ENCODE measurements at regions not wholly inside any gene's neighbourhood (a gene's known extent, or its start where the extent isn't known, plus 50 kb on each side); places are given as distances from the start of the nearest gene placed in this dataset.

DNA sequence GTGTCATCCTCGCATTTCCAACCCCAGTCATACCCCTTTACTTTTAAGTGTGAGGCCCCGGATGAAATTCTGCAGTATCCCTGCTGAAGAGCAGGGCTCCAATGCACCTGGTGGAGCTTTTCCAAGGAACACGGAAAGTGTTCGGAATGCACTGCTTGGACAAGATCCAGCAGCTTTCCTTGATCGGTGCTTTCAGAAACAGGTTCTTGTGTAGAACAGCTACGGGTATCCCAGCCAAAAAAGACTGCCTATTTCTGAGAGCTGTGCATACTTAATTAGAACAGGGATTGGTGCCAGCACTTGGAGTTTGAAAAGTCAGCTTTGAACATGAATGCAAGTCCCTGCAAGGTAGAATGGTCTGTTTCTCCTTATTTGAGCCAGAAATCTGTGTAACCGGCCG is 87.2 kb upstream of the C1QTNF9B start:
- Histone ChIP-seq H3K9me3 (no peaks in the 10 kb centered on the region), H3K27ac (no peak overlapping the region), H3K36me3 (no peaks in the 10 kb centered on the region), H3K4me1 (peaks cover 0 to 6% of the 10 kb centered on the region in 2 donors), H3K4me3 (no peak overlapping the region), H3K27me3 (no peaks in the 10 kb centered on the region)
- DNase-seq (ENCODE audit: low spot score) = no peak
- TF ChIP-seq, protein P1, sequence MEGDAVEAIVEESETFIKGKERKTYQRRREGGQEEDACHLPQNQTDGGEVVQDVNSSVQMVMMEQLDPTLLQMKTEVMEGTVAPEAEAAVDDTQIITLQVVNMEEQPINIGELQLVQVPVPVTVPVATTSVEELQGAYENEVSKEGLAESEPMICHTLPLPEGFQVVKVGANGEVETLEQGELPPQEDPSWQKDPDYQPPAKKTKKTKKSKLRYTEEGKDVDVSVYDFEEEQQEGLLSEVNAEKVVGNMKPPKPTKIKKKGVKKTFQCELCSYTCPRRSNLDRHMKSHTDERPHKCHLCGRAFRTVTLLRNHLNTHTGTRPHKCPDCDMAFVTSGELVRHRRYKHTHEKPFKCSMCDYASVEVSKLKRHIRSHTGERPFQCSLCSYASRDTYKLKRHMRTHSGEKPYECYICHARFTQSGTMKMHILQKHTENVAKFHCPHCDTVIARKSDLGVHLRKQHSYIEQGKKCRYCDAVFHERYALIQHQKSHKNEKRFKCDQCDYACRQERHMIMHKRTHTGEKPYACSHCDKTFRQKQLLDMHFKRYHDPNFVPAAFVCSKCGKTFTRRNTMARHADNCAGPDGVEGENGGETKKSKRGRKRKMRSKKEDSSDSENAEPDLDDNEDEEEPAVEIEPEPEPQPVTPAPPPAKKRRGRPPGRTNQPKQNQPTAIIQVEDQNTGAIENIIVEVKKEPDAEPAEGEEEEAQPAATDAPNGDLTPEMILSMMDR (IDR thresholded peaks at IDR 0.05) = no peak

DNA sequence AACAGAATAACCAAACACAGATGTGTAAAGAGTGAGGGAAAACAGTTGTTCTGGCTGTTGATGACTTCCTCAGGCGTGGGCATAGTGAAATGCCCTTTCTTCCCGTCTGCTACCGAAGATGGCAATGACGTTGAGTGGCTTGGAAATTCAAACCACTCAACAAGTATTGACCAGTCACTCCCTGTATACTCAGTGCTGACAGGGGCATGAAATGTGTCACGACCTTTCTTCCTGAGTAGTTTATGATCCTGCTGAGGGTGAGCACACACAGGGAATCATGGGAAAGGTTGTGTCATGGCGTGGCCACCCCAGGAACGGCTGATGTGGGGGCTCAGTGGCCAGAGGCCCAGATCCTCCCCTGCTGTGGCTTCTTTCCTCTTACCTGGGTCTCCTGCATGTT is 87.8 kb upstream of the C1QTNF9B start:
- Histone ChIP-seq H3K27ac (no peak overlapping the region), H3K27me3 (no peaks in the 10 kb centered on the region), H3K36me3 (no peaks in the 10 kb centered on the region), H3K4me3 (no peak overlapping the region), H3K9me3 (no peaks in the 10 kb centered on the region), H3K4me1 (peaks cover 0 to 6% of the 10 kb centered on the region in 2 donors)
- no peak for DNase-seq (ENCODE audit: low spot score)
- TF ChIP-seq, protein P1 (IDR thresholded peaks at IDR 0.05) = no peak

DNA sequence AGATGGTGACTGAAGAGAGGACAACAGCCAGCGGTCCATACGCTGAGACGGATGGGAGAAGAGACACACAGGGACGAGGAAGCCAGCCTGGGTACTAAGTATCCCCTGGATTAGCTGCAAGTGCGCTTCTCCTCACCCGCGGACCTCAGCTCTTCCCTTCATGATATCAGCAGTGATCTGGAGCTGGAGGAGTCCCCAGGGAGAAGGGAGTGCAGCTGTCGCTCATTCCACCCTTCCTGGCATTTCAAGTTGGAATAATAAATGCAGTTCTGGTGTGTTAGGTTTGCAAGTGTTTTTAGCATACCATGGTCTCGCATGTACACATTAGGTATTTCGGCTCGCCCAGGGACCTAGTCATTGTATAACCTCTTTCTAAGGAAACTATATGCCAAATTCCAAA is 88.5 kb upstream of the C1QTNF9B start:
- H3K4me1 ChIP-seq = no peaks in the 10 kb centered on the region
- TF ChIP-seq, protein P1 (IDR thresholded peaks at IDR 0.05) = no peak
- no peak overlapping the region for H3K27ac ChIP-seq
- H3K4me3 ChIP-seq = no peak overlapping the region
- no peaks in the 10 kb centered on the region for H3K36me3 ChIP-seq
- no peaks in the 10 kb centered on the region for H3K27me3 ChIP-seq
- no peak for DNase-seq (ENCODE audit: low spot score)
- no peaks in the 10 kb centered on the region for H3K9me3 ChIP-seq

DNA sequence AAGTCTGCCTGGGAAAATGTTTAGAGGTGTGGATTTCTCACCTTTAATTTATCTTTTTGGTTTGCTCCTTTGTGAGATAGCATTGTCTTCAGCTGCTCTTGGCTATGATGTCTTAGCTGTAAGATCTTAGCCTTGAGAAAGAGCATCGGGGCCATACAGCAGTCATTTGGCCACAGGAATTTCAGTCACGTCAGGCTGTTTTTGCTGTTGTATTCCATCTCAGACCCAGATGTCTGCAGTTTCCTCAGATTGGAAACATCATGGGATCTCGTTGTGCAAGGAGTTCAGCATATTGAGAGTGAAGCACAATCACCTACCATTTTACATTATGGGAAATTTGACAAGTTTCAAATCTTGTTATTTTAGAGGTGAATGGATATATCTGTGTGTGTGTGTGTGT is 89.3 kb upstream of the C1QTNF9B start:
- no peaks in the 10 kb centered on the region for H3K4me1 ChIP-seq
- no peak overlapping the region for H3K27ac ChIP-seq
- H3K36me3 ChIP-seq = no peaks in the 10 kb centered on the region
- TF ChIP-seq, protein P1 (IDR thresholded peaks at IDR 0.05) = no peak
- no peaks in the 10 kb centered on the region for H3K9me3 ChIP-seq
- no peak for DNase-seq (ENCODE audit: low spot score)
- no peak overlapping the region for H3K4me3 ChIP-seq
- no peaks in the 10 kb centered on the region for H3K27me3 ChIP-seq

- Histone ChIP-seq H3K27ac (no peak overlapping the region), H3K9me3 (no peaks in the 10 kb centered on the region), H3K4me3 (no peak overlapping the region), H3K27me3 (no peaks in the 10 kb centered on the region), H3K36me3 (no peaks in the 10 kb centered on the region), H3K4me1 (no peaks in the 10 kb centered on the region)
- DNase-seq (ENCODE audit: low spot score) = no peak
- TF ChIP-seq, protein P1 (IDR thresholded peaks at IDR 0.05) = no peak
These were observed 90.1 kb upstream of the C1QTNF9B start for GRCh38 chr13:23987331-23987894.

DNA sequence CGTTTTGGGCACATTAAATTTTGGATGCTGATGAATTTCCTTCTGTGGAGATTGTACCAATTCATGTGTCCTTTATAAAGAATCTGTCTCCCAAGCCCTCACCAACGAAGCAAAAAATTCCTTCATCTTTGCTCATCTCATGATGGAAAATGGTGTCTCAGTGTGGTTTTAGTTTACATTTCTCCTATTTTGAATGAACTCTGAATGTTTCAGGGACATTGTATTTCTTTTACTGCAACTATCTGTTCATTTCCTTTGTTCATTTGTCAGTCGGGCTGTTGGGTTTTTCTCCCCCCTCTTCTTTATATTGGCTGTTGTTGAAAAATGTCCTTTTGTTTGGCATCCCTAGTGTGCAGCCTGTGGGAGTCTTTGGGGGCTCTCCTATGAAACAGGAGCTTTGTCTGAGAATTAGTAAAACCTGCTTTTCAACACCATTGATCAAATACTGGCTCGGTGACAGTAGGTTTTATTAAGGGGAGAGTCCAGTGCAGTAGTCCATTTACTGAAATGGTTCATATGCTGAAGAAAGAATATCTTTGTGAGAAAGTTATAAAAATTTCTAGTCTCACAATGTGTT is 91.3 kb upstream of the C1QTNF9B start:
- Histone ChIP-seq H3K27me3 (no peaks in the 10 kb centered on the region), H3K4me3 (no peak overlapping the region), H3K9me3 (no peaks in the 10 kb centered on the region), H3K4me1 (no peaks in the 10 kb centered on the region), H3K27ac (no peak overlapping the region), H3K36me3 (no peaks in the 10 kb centered on the region)
- no peak for DNase-seq (ENCODE audit: low spot score)
- TF ChIP-seq, protein P1 (IDR thresholded peaks at IDR 0.05) = no peak

Data from right atrium auricular region (tissue), 2 donors.